Tibial artery (tissue), 4 donors: ENCODE measurements at regions not wholly inside any gene's neighbourhood (a gene's known extent, or its start where the extent isn't known, plus 50 kb on each side); places are given as distances from the start of the nearest gene placed in this dataset.
"Not testable (repeated sequence)": the region's sequence is repeated elsewhere in the genome, so short reads cannot be mapped to it uniquely, and the experiment has no call there.

Source experiments
- DNase-seq, 2 donors: peaks; one replicate each; pipeline ENCODE4 v3.0.0-alpha.2; 2019
- H3K27ac ChIP-seq, 2 donors: fragments of 200-600 bp; sonication (generic) in 1 of 2; 1 replicate in 1 of 2; 2 replicates in 1 of 2; pipeline ENCODE4 v1.5.1; 2018 to 2019; ENCODE audit warnings: mild to moderate bottlenecking in 1 of 2
- H3K27me3 ChIP-seq, 2 donors: fragments of 200-600 bp; sonication (generic) in 1 of 2; one replicate each; pipeline versions ENCODE4 v1.5.1 to v1.6.0; 2016 to 2019
- H3K36me3 ChIP-seq, 3 donors: fragments of 200-600 bp; sonication (generic) in 2 of 3; one replicate each; pipeline ENCODE4 v1.5.1; 2016 to 2019; ENCODE audit warnings: mild to moderate bottlenecking in 2 of 3
- H3K4me1 ChIP-seq, 4 donors: fragments of 200-600 bp; sonication (generic) in 2 of 4; 1 replicate in 3 of 4; 2 replicates in 1 of 4; pipeline ENCODE4 v1.5.1; 2016 to 2019
- H3K4me3 ChIP-seq, 2 donors: fragments of 200-600 bp; sonication (generic) in 1 of 2; 1 replicate in 1 of 2; 2 replicates in 1 of 2; pipeline ENCODE4 v1.5.1; 2018 to 2019; ENCODE audit warnings: mild to moderate bottlenecking in 2 of 2
- H3K9me3 ChIP-seq, 3 donors: fragments of 200-600 bp; sonication (generic) in 1 of 3; one replicate each; pipeline ENCODE4 v1.5.1; 2016 to 2019
- intact Hi-C: fragments of 100-400 bp; cut with DNase I; formaldehyde crosslinking; loops from one replicate; pipeline ENCODE4 v1.15.0; 2023; ENCODE audit warnings: low total_unique reads
- TF ChIP-seq, protein P1 (sequence below), 2 experiments: fragments of 200-600 bp in 1 of 2; fragments of 450-650 bp in 1 of 2; IDR thresholded peaks; one replicate each; pipeline ENCODE4 v1.5.1; 2017 to 2019; ENCODE audit warnings: antibody characterized with exemption in 2 of 2, mild to moderate bottlenecking in 1 of 2, moderate library complexity in 1 of 2

DNA sequence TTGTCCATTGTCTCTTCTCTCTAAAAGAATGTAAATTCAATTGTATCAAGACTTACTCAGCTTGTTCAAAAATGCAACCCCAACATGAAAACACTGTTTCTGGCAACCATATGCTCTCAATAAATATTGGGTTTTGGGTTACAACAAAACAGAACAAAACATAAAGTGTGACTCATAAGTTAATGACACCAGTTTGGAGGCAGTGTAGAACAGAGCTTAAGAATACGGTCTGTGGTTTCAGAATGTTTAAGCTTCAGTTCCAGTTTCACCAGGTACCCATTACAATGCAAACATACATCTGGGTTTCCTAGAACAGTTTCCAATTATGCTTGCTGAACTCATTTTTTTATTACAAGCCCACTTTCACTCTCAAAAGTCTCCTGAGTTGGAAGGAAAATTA lies 285.8 kb upstream of the PCDH9 start:
- H3K9me3 ChIP-seq = no peaks in the 10 kb centered on the region
- no peak for DNase-seq
- H3K4me3 ChIP-seq = no peak overlapping the region
- intact Hi-C loops = no loop called here
- no peak overlapping the region for H3K27ac ChIP-seq
- H3K27me3 ChIP-seq = no peaks in the 10 kb centered on the region
- H3K4me1 ChIP-seq = no peaks in the 10 kb centered on the region
- H3K36me3 ChIP-seq = no peaks in the 10 kb centered on the region
- TF ChIP-seq, protein P1, sequence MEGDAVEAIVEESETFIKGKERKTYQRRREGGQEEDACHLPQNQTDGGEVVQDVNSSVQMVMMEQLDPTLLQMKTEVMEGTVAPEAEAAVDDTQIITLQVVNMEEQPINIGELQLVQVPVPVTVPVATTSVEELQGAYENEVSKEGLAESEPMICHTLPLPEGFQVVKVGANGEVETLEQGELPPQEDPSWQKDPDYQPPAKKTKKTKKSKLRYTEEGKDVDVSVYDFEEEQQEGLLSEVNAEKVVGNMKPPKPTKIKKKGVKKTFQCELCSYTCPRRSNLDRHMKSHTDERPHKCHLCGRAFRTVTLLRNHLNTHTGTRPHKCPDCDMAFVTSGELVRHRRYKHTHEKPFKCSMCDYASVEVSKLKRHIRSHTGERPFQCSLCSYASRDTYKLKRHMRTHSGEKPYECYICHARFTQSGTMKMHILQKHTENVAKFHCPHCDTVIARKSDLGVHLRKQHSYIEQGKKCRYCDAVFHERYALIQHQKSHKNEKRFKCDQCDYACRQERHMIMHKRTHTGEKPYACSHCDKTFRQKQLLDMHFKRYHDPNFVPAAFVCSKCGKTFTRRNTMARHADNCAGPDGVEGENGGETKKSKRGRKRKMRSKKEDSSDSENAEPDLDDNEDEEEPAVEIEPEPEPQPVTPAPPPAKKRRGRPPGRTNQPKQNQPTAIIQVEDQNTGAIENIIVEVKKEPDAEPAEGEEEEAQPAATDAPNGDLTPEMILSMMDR (IDR thresholded peaks at IDR 0.05) = no peak

DNA sequence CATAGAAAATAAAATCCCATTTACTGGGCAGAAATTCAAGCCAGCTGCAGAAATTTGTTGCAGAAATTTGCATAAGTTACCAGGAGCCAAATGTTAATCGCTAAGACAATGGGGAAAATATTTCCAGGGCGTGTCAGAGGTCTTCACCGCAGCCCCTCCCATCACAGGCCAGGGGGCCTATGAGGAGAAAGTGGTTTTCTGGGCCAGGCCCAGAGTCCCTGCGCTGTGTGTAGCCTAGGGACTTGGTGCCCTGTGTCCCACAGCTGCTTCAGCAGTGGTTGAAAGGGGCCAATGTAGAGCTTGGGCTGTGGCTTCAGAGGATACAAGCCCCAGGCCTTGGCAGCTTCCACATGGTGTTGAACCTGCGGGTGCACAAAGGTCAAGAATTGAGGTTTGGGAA lies 278.9 kb upstream of the PCDH9 start:
- no peak overlapping the region for H3K4me3 ChIP-seq
- TF ChIP-seq, protein P1 (IDR thresholded peaks at IDR 0.05) = no peak
- no peak for DNase-seq

GRCh38 chr13:67508275-67508674 lies 278.1 kb upstream of the PCDH9 start:
- H3K27me3 ChIP-seq, DNase-seq, H3K4me1 ChIP-seq, H3K4me3 ChIP-seq, intact Hi-C loops, H3K36me3 ChIP-seq, H3K9me3 ChIP-seq, H3K27ac ChIP-seq: not testable (repeated sequence)

More for the DNA sequence above, 278.9 kb upstream of the PCDH9 start:
- H3K36me3 ChIP-seq = no peaks in the 10 kb centered on the region
- H3K4me1 ChIP-seq = no peaks in the 10 kb centered on the region
- no peaks in the 10 kb centered on the region for H3K27me3 ChIP-seq
- intact Hi-C loops = no loop called here
- H3K27ac ChIP-seq = no peak overlapping the region
- H3K9me3 ChIP-seq = no peaks in the 10 kb centered on the region

DNA sequence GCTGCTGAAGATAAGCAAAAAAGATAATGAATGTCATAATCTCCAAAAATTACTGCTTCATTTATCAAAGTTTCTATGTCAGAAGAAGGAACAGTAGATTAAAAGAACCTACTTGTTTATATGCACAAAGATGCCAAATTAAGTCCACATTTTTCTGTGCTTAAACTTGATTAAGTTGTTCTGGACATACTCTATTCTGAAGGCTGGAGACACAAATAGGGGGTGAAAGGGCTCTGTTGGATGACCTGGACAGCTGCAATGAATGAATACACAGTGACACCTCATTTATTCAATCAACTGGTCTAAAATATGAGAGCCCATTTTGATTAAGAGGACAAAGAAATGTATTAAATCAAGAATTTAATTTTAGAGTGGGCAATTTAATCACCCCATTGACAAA lies 276.3 kb upstream of the PCDH9 start:
- H3K4me1 ChIP-seq = no peaks in the 10 kb centered on the region
- TF ChIP-seq, protein P1 (IDR thresholded peaks at IDR 0.05) = no peak
- intact Hi-C loops = no loop called here

DNA sequence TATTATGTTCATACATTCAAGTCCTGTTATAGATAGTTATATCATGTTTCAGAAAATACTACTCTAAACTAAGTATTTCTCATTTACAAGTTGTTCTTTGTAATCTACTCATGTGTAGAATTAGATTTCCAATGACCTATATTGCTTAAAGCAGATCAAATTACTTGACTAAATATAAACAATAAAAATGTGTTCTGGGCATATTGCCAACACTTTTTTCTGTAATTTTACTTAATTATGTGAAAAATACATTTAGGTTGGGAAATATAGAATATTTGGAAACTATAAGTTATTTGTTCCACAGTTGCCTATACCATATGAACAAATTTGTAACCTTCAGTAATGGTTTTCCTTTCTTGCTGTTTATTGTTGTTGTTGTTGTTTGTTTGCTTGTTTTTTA lies 275.2 kb upstream of the PCDH9 start:
- Histone ChIP-seq H3K9me3 (no peaks in the 10 kb centered on the region), H3K36me3 (no peaks in the 10 kb centered on the region), H3K4me1 (no peaks in the 10 kb centered on the region), H3K4me3 (no peak overlapping the region), H3K27ac (no peak overlapping the region), H3K27me3 (no peaks in the 10 kb centered on the region)
- TF ChIP-seq, protein P1 (IDR thresholded peaks at IDR 0.05) = no peak
- intact Hi-C loops = no loop called here
- no peak for DNase-seq

More for the DNA sequence above, 276.3 kb upstream of the PCDH9 start:
- H3K9me3 ChIP-seq = no peaks in the 10 kb centered on the region
- no peak for DNase-seq
- H3K4me3 ChIP-seq = no peak overlapping the region
- no peaks in the 10 kb centered on the region for H3K27me3 ChIP-seq
- H3K27ac ChIP-seq = no peak overlapping the region
- H3K36me3 ChIP-seq = no peaks in the 10 kb centered on the region

GRCh38 chr13:67498948-67499347 lies 268.8 kb upstream of the PCDH9 start:
- no peaks in the 10 kb centered on the region for H3K27me3 ChIP-seq
- intact Hi-C loops = no loop called here
- no peak overlapping the region for H3K27ac ChIP-seq
- H3K4me1 ChIP-seq = no peaks in the 10 kb centered on the region
- TF ChIP-seq, protein P1 (IDR thresholded peaks at IDR 0.05) = no peak
- no peaks in the 10 kb centered on the region for H3K36me3 ChIP-seq
- H3K9me3 ChIP-seq = no peaks in the 10 kb centered on the region
- no peak for DNase-seq
- no peak overlapping the region for H3K4me3 ChIP-seq
